ENCODE measurements at regions not wholly inside any gene's neighbourhood (a gene's known extent, or its start where the extent isn't known, plus 50 kb on each side); places are given as distances from the start of the nearest gene placed in this dataset.

DNA sequence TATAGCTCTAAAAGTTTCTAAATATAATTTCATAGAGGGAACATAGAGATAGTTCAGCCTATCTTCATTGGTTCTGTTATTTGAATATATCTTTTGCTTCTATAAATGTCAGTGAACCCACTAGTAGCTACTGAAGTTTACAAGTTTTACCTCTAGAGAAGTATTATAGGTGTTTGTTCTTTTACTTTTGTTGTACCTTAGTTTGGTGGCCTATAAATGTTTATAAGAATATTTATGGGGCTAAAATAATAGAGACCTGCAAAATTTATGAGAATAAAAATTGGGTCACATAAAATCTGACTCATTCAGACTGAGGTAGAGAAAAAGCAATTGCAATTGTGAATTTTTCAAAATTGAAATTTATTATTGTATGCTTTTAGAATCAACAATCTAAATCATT is 162.6 kb downstream of the SERPINI1 start:
- Mint-ChIP-seq H3K4me3 (no peak overlapping the region), H3K9me3 (no peaks in the 10 kb centered on the region), H3K36me3 (peaks cover 1% of the 10 kb centered on the region), H3K4me1 (peaks cover 33% of the 10 kb centered on the region), H3K27ac (no peak overlapping the region), H3K27me3 (ENCODE audit: low read depth) (no peaks in the 10 kb centered on the region)
- DNase-seq (ENCODE audit: low spot score in 2 of 2, unreplicated experiment in 2 of 2) = no peak
- TF ChIP-seq, protein P1, sequence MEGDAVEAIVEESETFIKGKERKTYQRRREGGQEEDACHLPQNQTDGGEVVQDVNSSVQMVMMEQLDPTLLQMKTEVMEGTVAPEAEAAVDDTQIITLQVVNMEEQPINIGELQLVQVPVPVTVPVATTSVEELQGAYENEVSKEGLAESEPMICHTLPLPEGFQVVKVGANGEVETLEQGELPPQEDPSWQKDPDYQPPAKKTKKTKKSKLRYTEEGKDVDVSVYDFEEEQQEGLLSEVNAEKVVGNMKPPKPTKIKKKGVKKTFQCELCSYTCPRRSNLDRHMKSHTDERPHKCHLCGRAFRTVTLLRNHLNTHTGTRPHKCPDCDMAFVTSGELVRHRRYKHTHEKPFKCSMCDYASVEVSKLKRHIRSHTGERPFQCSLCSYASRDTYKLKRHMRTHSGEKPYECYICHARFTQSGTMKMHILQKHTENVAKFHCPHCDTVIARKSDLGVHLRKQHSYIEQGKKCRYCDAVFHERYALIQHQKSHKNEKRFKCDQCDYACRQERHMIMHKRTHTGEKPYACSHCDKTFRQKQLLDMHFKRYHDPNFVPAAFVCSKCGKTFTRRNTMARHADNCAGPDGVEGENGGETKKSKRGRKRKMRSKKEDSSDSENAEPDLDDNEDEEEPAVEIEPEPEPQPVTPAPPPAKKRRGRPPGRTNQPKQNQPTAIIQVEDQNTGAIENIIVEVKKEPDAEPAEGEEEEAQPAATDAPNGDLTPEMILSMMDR (IDR thresholded peaks at IDR 0.05; ENCODE audit: unreplicated experiment) = no peak

GRCh38 chr3:167895684-167896083 is 160.2 kb downstream of the SERPINI1 start:
- Mint-ChIP-seq H3K27ac (no peak overlapping the region), H3K4me3 (no peak overlapping the region), H3K9me3 (no peaks in the 10 kb centered on the region), H3K36me3 (peaks cover 1% of the 10 kb centered on the region), H3K4me1 (peaks cover 23% of the 10 kb centered on the region), H3K27me3 (ENCODE audit: low read depth) (no peaks in the 10 kb centered on the region)
- TF ChIP-seq, protein P1 (IDR thresholded peaks at IDR 0.05; ENCODE audit: unreplicated experiment) = no peak
- no peak for DNase-seq (ENCODE audit: low spot score in 2 of 2, unreplicated experiment in 2 of 2)

DNA sequence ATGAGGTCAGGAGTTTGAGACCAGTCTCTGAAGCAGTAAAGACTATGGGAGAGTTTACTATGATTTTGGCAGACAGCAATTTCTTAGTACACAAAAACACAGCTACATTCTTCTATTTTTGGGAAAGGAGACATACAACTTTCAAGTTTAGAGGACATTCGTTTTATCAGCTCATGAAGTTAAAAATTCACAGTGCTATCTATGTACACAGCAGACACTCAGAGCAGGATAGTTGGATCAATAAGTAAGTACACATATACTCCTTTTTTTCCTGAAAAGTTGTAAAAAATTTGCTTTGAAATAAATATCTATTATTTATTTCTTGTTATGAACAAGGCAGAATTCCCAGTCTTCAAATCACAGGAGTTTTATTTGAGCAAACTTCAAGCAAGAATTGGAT is 159.7 kb downstream of the SERPINI1 start:
- H3K27ac Mint-ChIP-seq = no peak overlapping the region
- DNase-seq (ENCODE audit: low spot score in 2 of 2, unreplicated experiment in 2 of 2) = no peak
- H3K4me1 Mint-ChIP-seq = peaks cover 18% of the 10 kb centered on the region
- H3K4me3 Mint-ChIP-seq = no peak overlapping the region
- TF ChIP-seq, protein P1 (IDR thresholded peaks at IDR 0.05; ENCODE audit: unreplicated experiment) = no peak
- H3K9me3 Mint-ChIP-seq = no peaks in the 10 kb centered on the region
- H3K36me3 Mint-ChIP-seq = peaks cover 1% of the 10 kb centered on the region
- H3K27me3 Mint-ChIP-seq (ENCODE audit: low read depth) = no peaks in the 10 kb centered on the region

- no peaks in the 10 kb centered on the region for H3K9me3 Mint-ChIP-seq
- TF ChIP-seq, protein P1 (IDR thresholded peaks at IDR 0.05; ENCODE audit: unreplicated experiment) = no peak
- no peaks in the 10 kb centered on the region for H3K27me3 Mint-ChIP-seq (ENCODE audit: low read depth)
- H3K4me1 Mint-ChIP-seq = peaks cover 9% of the 10 kb centered on the region
- H3K27ac Mint-ChIP-seq = no peak overlapping the region
- H3K36me3 Mint-ChIP-seq = no peaks in the 10 kb centered on the region
- DNase-seq (ENCODE audit: low spot score in 2 of 2, unreplicated experiment in 2 of 2) = no peak
- no peak overlapping the region for H3K4me3 Mint-ChIP-seq
These were observed 156.7 kb downstream of the SERPINI1 start for GRCh38 chr3:167892205-167892604.

DNA sequence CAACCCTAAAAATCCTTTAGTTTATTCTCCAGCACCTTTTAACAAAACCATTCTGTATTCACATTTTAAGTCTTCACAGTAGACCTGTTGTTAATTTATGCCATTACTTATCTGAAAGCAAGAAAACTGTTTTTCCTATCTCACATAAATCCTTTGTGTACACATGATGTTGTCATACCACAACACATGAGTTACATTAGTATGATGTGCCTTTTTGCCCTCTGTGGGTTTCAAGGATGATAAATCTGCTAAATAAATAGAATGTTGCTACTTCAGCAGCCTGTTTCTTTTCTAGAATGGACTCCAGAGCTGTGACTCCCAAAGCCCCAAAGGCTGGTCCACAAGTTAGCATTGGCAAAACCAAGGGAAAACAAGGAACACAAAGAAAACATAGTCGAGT is 151.6 kb downstream of the SERPINI1 start:
- Mint-ChIP-seq H3K4me1 (peaks cover 32% of the 10 kb centered on the region), H3K9me3 (no peaks in the 10 kb centered on the region), H3K36me3 (no peaks in the 10 kb centered on the region), H3K27ac (peak overlapping the region; percentile 40), H3K4me3 (no peak overlapping the region), H3K27me3 (ENCODE audit: low read depth) (peaks cover 1% of the 10 kb centered on the region)
- DNase-seq (ENCODE audit: low spot score in 2 of 2, unreplicated experiment in 2 of 2) = no peak
- TF ChIP-seq, protein P1 (IDR thresholded peaks at IDR 0.05; ENCODE audit: unreplicated experiment) = no peak

DNA sequence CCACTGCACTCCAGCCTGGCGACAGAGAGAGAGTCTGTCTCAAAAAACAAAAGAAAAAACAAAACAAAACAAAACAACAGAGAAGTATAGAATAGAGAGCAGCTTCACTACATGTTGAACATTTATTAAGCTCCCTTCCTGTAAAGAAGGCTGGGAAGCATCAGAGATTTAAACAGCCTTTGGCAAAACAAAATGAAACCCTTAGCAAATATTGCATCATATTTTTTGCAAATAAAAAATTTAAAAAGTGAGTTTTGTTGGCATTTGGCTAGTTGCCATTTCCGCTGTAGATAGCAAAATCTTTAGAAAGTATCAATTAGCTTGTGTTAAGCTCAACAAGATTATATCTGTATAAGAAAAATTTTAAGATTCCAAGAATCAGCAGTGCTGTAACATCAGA is 151.2 kb downstream of the SERPINI1 start:
- Mint-ChIP-seq H3K27me3 (ENCODE audit: low read depth) (peaks cover 1% of the 10 kb centered on the region), H3K4me3 (no peak overlapping the region), H3K9me3 (no peaks in the 10 kb centered on the region), H3K4me1 (peaks cover 35% of the 10 kb centered on the region), H3K27ac (peak overlapping the region; percentile 77), H3K36me3 (no peaks in the 10 kb centered on the region)
- no peak for DNase-seq (ENCODE audit: low spot score in 2 of 2, unreplicated experiment in 2 of 2)
- TF ChIP-seq, protein P1 (IDR thresholded peaks at IDR 0.05; ENCODE audit: unreplicated experiment) = no peak

Data from mesothelial cell of epicardium (in vitro differentiated cells).